ENCODE measurements at regions not wholly inside any gene's neighbourhood (a gene's known extent, or its start where the extent isn't known, plus 50 kb on each side); places are given as distances from the start of the nearest gene placed in this dataset.

DNA sequence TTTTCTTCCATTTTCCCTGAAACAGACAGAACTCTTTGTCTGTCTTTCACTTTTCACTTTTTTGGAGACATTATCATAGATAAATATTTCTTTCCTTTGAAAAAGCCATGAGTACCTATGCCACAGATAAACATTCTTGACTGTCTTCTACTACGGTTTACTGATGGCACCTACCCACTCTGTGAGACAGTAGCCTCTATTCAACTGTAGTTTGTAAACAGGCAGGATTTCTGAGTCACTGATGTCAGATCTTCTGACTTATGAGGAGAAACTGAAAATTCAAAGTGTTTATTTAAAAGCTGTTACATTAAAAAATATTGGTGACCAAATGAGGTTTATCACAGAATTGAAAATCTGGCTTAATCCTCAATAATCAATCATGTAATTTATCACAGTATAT, 658.4 kb downstream of the TOX3 start:
- Histone ChIP-seq H2AFZ (ENCODE audit: low read length) (no peak overlapping the region), H3K9me2 (replicated peaks; ENCODE audit: low read depth, low read length) (no peaks in the 10 kb centered on the region), H4K20me1 (ENCODE audit: insufficient read depth, low read length, poor library complexity, severe bottlenecking) (no peaks in the 10 kb centered on the region), H3K4me2 (ENCODE audit: low read depth, low read length, poor library complexity, severe bottlenecking) (no peak overlapping the region), H3K4me3 (ENCODE audit: low read length, poor library complexity, severe bottlenecking) (no peak overlapping the region), H3F3A (ENCODE audit: low read depth) (no peaks in the 10 kb centered on the region), H3K4me1 (ENCODE audit: insufficient read depth, low read length, poor library complexity, severe bottlenecking) (no peaks in the 10 kb centered on the region), H3K36me3 (ENCODE audit: insufficient read depth, low read length) (no peaks in the 10 kb centered on the region), H3K9me3 (ENCODE audit: insufficient read depth, low read depth, low read length) (no peaks in the 10 kb centered on the region), H3K27me3 (ENCODE audit: insufficient read depth, low read length, poor library complexity, severe bottlenecking) (no peaks in the 10 kb centered on the region), H3K79me2 (ENCODE audit: insufficient read depth, low read length) (no peaks in the 10 kb centered on the region), H3K9ac (ENCODE audit: low read depth, low read length, poor library complexity, severe bottlenecking) (no peak overlapping the region)
- TF ChIP-seq, protein P1, sequence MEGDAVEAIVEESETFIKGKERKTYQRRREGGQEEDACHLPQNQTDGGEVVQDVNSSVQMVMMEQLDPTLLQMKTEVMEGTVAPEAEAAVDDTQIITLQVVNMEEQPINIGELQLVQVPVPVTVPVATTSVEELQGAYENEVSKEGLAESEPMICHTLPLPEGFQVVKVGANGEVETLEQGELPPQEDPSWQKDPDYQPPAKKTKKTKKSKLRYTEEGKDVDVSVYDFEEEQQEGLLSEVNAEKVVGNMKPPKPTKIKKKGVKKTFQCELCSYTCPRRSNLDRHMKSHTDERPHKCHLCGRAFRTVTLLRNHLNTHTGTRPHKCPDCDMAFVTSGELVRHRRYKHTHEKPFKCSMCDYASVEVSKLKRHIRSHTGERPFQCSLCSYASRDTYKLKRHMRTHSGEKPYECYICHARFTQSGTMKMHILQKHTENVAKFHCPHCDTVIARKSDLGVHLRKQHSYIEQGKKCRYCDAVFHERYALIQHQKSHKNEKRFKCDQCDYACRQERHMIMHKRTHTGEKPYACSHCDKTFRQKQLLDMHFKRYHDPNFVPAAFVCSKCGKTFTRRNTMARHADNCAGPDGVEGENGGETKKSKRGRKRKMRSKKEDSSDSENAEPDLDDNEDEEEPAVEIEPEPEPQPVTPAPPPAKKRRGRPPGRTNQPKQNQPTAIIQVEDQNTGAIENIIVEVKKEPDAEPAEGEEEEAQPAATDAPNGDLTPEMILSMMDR (conservative IDR thresholded peaks at IDR 0.05; ENCODE audit: low read length): no peak
- no peak for TF ChIP-seq EZH2phosphoT487 (IDR thresholded peaks at IDR 0.05; ENCODE audit: borderline replicate concordance)

DNA sequence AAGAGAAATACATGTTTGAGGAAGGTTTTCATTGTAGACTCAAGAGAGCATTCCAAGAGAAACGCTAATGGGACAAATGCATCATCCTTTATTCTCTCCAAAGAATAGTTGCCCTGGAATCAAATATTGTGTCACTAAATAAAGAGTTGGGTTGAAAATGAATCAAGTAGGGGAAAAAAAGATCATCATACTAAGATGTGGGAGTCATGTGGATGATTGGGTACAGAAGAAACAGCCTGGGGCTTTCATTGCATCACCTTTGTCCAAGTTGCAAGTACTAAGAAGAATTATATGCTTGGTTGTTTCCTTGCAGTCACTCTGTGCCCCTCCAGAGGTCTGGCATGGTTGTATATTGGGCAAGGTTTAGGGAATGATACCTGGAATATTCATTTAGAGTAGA, 658.9 kb downstream of the TOX3 start:
- Histone ChIP-seq H3K4me1 (ENCODE audit: insufficient read depth, low read length, poor library complexity, severe bottlenecking) (no peaks in the 10 kb centered on the region), H3K36me3 (ENCODE audit: insufficient read depth, low read length) (no peaks in the 10 kb centered on the region), H3K4me3 (ENCODE audit: low read length, poor library complexity, severe bottlenecking) (no peak overlapping the region), H3K9me3 (ENCODE audit: insufficient read depth, low read depth, low read length) (no peaks in the 10 kb centered on the region), H3F3A (ENCODE audit: low read depth) (no peaks in the 10 kb centered on the region), H3K9me2 (replicated peaks; ENCODE audit: low read depth, low read length) (no peaks in the 10 kb centered on the region), H3K4me2 (ENCODE audit: low read depth, low read length, poor library complexity, severe bottlenecking) (no peak overlapping the region), H3K9ac (ENCODE audit: low read depth, low read length, poor library complexity, severe bottlenecking) (no peak overlapping the region), H2AFZ (ENCODE audit: low read length) (no peak overlapping the region), H3K79me2 (ENCODE audit: insufficient read depth, low read length) (no peaks in the 10 kb centered on the region), H4K20me1 (ENCODE audit: insufficient read depth, low read length, poor library complexity, severe bottlenecking) (no peaks in the 10 kb centered on the region), H3K27me3 (ENCODE audit: insufficient read depth, low read length, poor library complexity, severe bottlenecking) (no peaks in the 10 kb centered on the region)
- no peak for TF ChIP-seq EZH2phosphoT487 (IDR thresholded peaks at IDR 0.05; ENCODE audit: borderline replicate concordance)
- TF ChIP-seq, protein P1 (conservative IDR thresholded peaks at IDR 0.05; ENCODE audit: low read length): no peak

DNA sequence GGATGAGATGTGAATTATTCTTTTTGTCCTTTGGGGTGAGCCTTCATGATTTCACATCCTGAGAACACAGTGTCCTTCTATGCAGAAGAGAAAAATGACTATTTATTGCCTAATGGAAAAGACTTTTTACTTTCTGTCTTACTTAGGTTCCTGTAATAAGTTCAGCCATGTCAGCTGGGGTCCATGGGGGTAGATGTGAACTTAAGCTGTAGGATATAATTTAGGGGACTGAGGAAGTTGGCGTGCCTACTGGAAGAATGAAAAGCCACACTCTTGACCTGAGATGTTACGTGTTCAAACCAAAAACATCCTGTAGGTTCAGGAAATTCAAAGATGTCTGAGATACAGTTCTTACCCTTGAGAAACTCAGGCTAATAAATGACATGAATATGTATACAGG, 660.5 kb downstream of the TOX3 start:
- Histone ChIP-seq H3K36me3 (ENCODE audit: insufficient read depth, low read length) (no peaks in the 10 kb centered on the region), H3K4me1 (ENCODE audit: insufficient read depth, low read length, poor library complexity, severe bottlenecking) (no peaks in the 10 kb centered on the region), H2AFZ (ENCODE audit: low read length) (no peak overlapping the region), H4K20me1 (ENCODE audit: insufficient read depth, low read length, poor library complexity, severe bottlenecking) (no peaks in the 10 kb centered on the region), H3K9me3 (ENCODE audit: insufficient read depth, low read depth, low read length) (no peaks in the 10 kb centered on the region), H3K9ac (ENCODE audit: low read depth, low read length, poor library complexity, severe bottlenecking) (no peak overlapping the region), H3K79me2 (ENCODE audit: insufficient read depth, low read length) (no peaks in the 10 kb centered on the region), H3K4me2 (ENCODE audit: low read depth, low read length, poor library complexity, severe bottlenecking) (no peak overlapping the region), H3K4me3 (ENCODE audit: low read length, poor library complexity, severe bottlenecking) (no peak overlapping the region), H3K27me3 (ENCODE audit: insufficient read depth, low read length, poor library complexity, severe bottlenecking) (no peaks in the 10 kb centered on the region), H3F3A (ENCODE audit: low read depth) (no peaks in the 10 kb centered on the region), H3K9me2 (replicated peaks; ENCODE audit: low read depth, low read length) (no peaks in the 10 kb centered on the region)
- TF ChIP-seq EZH2phosphoT487 (IDR thresholded peaks at IDR 0.05; ENCODE audit: borderline replicate concordance): no peak
- TF ChIP-seq, protein P1 (conservative IDR thresholded peaks at IDR 0.05; ENCODE audit: low read length): no peak
